Liver (tissue), 8 donors: ENCODE measurements at regions not wholly inside any gene's neighbourhood (a gene's known extent, or its start where the extent isn't known, plus 50 kb on each side); places are given as distances from the start of the nearest gene placed in this dataset.

Experiments
- DNase-seq: peaks from one replicate; pipeline ENCODE4 v3.0.0-alpha.2; 2017; ENCODE audit warnings: low spot score
- H3K27ac ChIP-seq, 2 donors: one replicate each; pipeline ENCODE4 v1.7.0; 2013; ENCODE audit warnings: inconsistent platforms in 2 of 2, low read length in 2 of 2, control low read depth in 1 of 2, low read depth in 1 of 2, mild to moderate bottlenecking in 1 of 2
- H3K27me3 ChIP-seq, 4 donors: one replicate each; pipeline versions ENCODE4 v1.6.1 to v1.7.0; 2013; ENCODE audit warnings: low read length in 3 of 4, inconsistent platforms in 1 of 4, mild to moderate bottlenecking in 1 of 4, moderate library complexity in 1 of 4; ENCODE audit not compliant: control insufficient read depth in 4 of 4, insufficient read depth in 4 of 4
- H3K36me3 ChIP-seq, 4 donors: one replicate each; pipeline versions ENCODE4 v1.6.1 to v1.7.0; 2013; ENCODE audit warnings: low read length in 3 of 4, mild to moderate bottlenecking in 3 of 4, low read depth in 1 of 4, moderate library complexity in 1 of 4; ENCODE audit not compliant: control insufficient read depth in 4 of 4, insufficient read depth in 3 of 4
- H3K4me1 ChIP-seq, 4 donors: one replicate each; pipeline versions ENCODE4 v1.6.1 to v1.7.0; 2013; ENCODE audit warnings: low read length in 3 of 4, mild to moderate bottlenecking in 3 of 4, moderate library complexity in 1 of 4; ENCODE audit not compliant: control insufficient read depth in 4 of 4, insufficient read depth in 4 of 4
- H3K4me3 ChIP-seq, 3 donors: one replicate each; pipeline versions ENCODE4 v1.6.1 to v1.7.0; 2013; ENCODE audit warnings: low read length in 3 of 3, control low read depth in 1 of 3, low read depth in 1 of 3, mild to moderate bottlenecking in 1 of 3
- H3K9ac ChIP-seq, 2 donors: one replicate each; pipeline ENCODE4 v1.7.0; 2013; ENCODE audit warnings: low read length in 2 of 2, mild to moderate bottlenecking in 2 of 2, moderate library complexity in 2 of 2, control low read depth in 1 of 2, low read depth in 1 of 2
- H3K9me3 ChIP-seq, 4 donors: one replicate each; pipeline versions ENCODE4 v1.6.1 to v1.7.0; 2013; ENCODE audit warnings: low read length in 3 of 4; ENCODE audit not compliant: control insufficient read depth in 4 of 4
- EGR1 ChIP-seq, 2 donors: IDR thresholded peaks; 2 replicates each; pipeline ENCODE4 v1.6.1; 2016 to 2018; ENCODE audit warnings: antibody characterized with exemption in 2 of 2, low read depth in 2 of 2
- FOXA1 ChIP-seq: IDR thresholded peaks from 2 replicates; pipeline ENCODE4 v1.6.1; 2016; ENCODE audit warnings: antibody characterized with exemption
- FOXA2 ChIP-seq: IDR thresholded peaks from 2 replicates; pipeline ENCODE4 v1.6.1; 2016; ENCODE audit warnings: antibody characterized with exemption
- GABPA ChIP-seq, 2 donors: IDR thresholded peaks in 1 of 2; conservative IDR thresholded peaks in 1 of 2; 2 replicates each; pipeline ENCODE4 v1.6.1; 2016; ENCODE audit warnings: antibody characterized with exemption in 2 of 2, mild to moderate bottlenecking in 1 of 2, moderate library complexity in 1 of 2
- HNF4A ChIP-seq, 2 donors: conservative IDR thresholded peaks; 2 replicates each; pipeline ENCODE4 v1.6.1; 2016; ENCODE audit warnings: antibody characterized with exemption in 2 of 2, mild to moderate bottlenecking in 2 of 2
- JUND ChIP-seq, 2 donors: IDR thresholded peaks; 2 replicates each; pipeline ENCODE4 v1.6.1; 2016; ENCODE audit warnings: antibody characterized with exemption in 2 of 2
- NR2F2 ChIP-seq: IDR thresholded peaks from 2 replicates; pipeline ENCODE4 v1.6.1; 2016; ENCODE audit warnings: antibody characterized with exemption
- RAD21 ChIP-seq, 2 donors: IDR thresholded peaks; 2 replicates each; pipeline ENCODE4 v1.6.1; 2016; ENCODE audit warnings: antibody characterized with exemption in 2 of 2, mild to moderate bottlenecking in 2 of 2
- SP1 ChIP-seq: IDR thresholded peaks from 2 replicates; pipeline ENCODE4 v1.6.1; 2018; ENCODE audit warnings: antibody characterized with exemption, mild to moderate bottlenecking
- TAF1 ChIP-seq: conservative IDR thresholded peaks from 2 replicates; pipeline ENCODE4 v1.6.1; 2016; ENCODE audit warnings: antibody characterized with exemption, mild to moderate bottlenecking
- YY1 ChIP-seq: IDR thresholded peaks from 2 replicates; pipeline ENCODE4 v1.6.1; 2016; ENCODE audit warnings: antibody characterized with exemption, mild to moderate bottlenecking
- WGBS: extraction: QIAGEN DNeasy Blood & Tissue Kit; methylation state at CpG from one replicate; pipeline ENCODE4 v1.1.7; 2013; 5-methylcytosine and 5-hydroxymethylcytosine counted together
- TF ChIP-seq, protein P1 (sequence below): IDR thresholded peaks from 2 replicates; pipeline ENCODE4 v1.6.1; 2016; ENCODE audit warnings: antibody characterized with exemption, mild to moderate bottlenecking
- TF ChIP-seq, protein P2 (sequence below): fragments of 150-350 bp; IDR thresholded peaks from 2 replicates; pipeline ENCODE4 v1.5.1; 2017; ENCODE audit warnings: improper control_type of control experiment, low read depth, low read length; ENCODE audit not compliant: missing input control
- TF ChIP-seq, protein P3 (sequence below): IDR thresholded peaks from 2 replicates; pipeline ENCODE4 v1.6.1; 2016; ENCODE audit warnings: antibody characterized with exemption
- TF ChIP-seq, protein P4 (sequence below): IDR thresholded peaks from 2 replicates; pipeline ENCODE4 v1.6.1; 2016; ENCODE audit warnings: antibody characterized with exemption
- TF ChIP-seq, protein P5 (sequence below): IDR thresholded peaks from 2 replicates; pipeline ENCODE4 v1.6.1; 2016; ENCODE audit warnings: antibody characterized with exemption
- donor health status: healthy.
- donor health status: healthy.
- donor health status: healthy.
- donor health status: healthy.
- donor health status: healthy.

DNA sequence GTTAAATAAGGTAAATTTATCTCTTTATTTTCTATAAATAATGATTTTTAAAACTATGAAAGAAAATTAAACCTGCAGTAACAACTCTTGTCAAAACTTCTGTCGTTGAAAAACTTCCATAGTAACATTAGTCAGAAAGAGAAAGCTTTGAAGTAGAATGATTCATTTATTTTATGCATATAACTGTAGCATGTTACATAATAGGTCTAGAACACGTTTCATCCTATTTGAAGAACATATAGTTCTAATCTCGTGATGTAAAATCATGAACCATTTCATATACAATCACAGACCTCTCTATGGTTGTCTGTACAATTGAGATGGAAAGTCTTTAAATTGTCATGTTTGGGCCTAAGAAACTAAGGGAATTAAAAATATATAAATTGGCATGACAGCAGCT lies 61.3 kb upstream of the MYLIP start (continued):
- TF ChIP-seq, protein P1, sequence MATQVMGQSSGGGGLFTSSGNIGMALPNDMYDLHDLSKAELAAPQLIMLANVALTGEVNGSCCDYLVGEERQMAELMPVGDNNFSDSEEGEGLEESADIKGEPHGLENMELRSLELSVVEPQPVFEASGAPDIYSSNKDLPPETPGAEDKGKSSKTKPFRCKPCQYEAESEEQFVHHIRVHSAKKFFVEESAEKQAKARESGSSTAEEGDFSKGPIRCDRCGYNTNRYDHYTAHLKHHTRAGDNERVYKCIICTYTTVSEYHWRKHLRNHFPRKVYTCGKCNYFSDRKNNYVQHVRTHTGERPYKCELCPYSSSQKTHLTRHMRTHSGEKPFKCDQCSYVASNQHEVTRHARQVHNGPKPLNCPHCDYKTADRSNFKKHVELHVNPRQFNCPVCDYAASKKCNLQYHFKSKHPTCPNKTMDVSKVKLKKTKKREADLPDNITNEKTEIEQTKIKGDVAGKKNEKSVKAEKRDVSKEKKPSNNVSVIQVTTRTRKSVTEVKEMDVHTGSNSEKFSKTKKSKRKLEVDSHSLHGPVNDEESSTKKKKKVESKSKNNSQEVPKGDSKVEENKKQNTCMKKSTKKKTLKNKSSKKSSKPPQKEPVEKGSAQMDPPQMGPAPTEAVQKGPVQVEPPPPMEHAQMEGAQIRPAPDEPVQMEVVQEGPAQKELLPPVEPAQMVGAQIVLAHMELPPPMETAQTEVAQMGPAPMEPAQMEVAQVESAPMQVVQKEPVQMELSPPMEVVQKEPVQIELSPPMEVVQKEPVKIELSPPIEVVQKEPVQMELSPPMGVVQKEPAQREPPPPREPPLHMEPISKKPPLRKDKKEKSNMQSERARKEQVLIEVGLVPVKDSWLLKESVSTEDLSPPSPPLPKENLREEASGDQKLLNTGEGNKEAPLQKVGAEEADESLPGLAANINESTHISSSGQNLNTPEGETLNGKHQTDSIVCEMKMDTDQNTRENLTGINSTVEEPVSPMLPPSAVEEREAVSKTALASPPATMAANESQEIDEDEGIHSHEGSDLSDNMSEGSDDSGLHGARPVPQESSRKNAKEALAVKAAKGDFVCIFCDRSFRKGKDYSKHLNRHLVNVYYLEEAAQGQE = no peak
- no peak for TF ChIP-seq FOXA2

DNA sequence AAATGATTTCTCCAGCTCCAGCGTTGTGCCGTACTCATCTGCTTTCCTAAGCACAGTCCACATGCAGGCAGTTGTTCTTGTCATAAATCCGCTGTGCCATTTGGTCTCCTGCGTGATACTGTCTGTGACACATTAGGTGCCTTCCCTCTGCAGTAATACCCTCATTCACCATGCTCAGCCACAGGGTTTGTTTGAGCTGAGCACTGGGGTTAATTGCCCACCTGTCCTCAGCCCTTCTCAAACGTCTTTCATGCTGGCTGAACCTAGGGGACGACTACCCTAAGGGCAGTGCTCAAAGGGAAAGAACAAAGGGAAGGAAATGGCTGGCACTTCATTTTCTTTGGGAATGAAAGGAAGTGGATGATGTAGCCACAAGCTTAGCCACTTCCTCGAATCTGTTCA lies 64.2 kb upstream of the MYLIP start:
- Histone ChIP-seq H3K36me3 (no peaks in the 10 kb centered on the region), H3K9me3 (no peaks in the 10 kb centered on the region), H3K27ac (no peak overlapping the region), H3K4me3 (no peak overlapping the region), H3K4me1 (no peaks in the 10 kb centered on the region), H3K9ac (no peak overlapping the region), H3K27me3 (no peaks in the 10 kb centered on the region)
- TF ChIP-seq, protein P2, sequence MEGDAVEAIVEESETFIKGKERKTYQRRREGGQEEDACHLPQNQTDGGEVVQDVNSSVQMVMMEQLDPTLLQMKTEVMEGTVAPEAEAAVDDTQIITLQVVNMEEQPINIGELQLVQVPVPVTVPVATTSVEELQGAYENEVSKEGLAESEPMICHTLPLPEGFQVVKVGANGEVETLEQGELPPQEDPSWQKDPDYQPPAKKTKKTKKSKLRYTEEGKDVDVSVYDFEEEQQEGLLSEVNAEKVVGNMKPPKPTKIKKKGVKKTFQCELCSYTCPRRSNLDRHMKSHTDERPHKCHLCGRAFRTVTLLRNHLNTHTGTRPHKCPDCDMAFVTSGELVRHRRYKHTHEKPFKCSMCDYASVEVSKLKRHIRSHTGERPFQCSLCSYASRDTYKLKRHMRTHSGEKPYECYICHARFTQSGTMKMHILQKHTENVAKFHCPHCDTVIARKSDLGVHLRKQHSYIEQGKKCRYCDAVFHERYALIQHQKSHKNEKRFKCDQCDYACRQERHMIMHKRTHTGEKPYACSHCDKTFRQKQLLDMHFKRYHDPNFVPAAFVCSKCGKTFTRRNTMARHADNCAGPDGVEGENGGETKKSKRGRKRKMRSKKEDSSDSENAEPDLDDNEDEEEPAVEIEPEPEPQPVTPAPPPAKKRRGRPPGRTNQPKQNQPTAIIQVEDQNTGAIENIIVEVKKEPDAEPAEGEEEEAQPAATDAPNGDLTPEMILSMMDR = no peak
- TF ChIP-seq FOXA2 (no peak), YY1 (no peak), GABPA (IDR thresholded peaks at IDR 0.05 in 1 of 2, conservative IDR thresholded peaks at IDR 0.05 in 1 of 2) (no peak), SP1 (no peak)
- TF ChIP-seq, protein P3, sequence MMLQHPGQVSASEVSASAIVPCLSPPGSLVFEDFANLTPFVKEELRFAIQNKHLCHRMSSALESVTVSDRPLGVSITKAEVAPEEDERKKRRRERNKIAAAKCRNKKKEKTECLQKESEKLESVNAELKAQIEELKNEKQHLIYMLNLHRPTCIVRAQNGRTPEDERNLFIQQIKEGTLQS = no peak
- no peak for DNase-seq
- 53% methylated on average over 7 of the region's 7 CpGs for WGBS

DNA sequence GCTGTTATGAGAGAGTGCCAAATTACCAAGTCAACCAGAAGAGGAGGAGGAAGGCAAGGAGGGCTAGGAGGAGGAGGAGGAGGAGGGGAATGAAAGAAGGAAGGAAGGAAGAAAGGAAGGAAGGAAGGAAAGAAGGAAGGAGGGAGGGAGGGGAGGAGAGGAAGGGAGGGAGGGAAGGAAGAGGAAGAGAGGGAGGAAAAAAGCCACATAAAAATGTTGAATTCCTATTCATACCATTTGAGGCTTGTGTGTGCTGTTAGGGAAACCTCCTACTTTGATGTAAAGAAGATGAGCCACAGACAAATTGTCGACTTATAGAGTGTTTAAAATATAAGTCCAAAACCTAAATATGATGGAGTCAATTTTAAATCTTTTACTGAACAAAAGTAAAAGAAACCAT lies 65.3 kb upstream of the MYLIP start:
- no peaks in the 10 kb centered on the region for H3K4me1 ChIP-seq
- 68% methylated on average over 1 of the region's 1 CpG for WGBS
- no peaks in the 10 kb centered on the region for H3K9me3 ChIP-seq
- peaks cover 0 to under 1% (median 0%) of the 10 kb centered on the region in 4 donors for H3K27me3 ChIP-seq
- no peaks in the 10 kb centered on the region for H3K36me3 ChIP-seq
- no peak overlapping the region for H3K4me3 ChIP-seq
- H3K9ac ChIP-seq = no peak overlapping the region
- DNase-seq = no peak
- H3K27ac ChIP-seq = no peak overlapping the region
- TF ChIP-seq TAF1 (no peak), YY1 (no peak), EGR1 (IDR thresholded peaks at IDR 0.05; ENCODE audit: low read depth in 2 of 2) (no peak), JUND (IDR thresholded peaks at IDR 0.05) (no peak), RAD21 (IDR thresholded peaks at IDR 0.05) (no peak), SP1 (no peak), HNF4A (conservative IDR thresholded peaks at IDR 0.05) (no peak), GABPA (IDR thresholded peaks at IDR 0.05 in 1 of 2, conservative IDR thresholded peaks at IDR 0.05 in 1 of 2) (no peak), FOXA1 (no peak), NR2F2 (no peak)
- TF ChIP-seq, protein P3 = no peak
- TF ChIP-seq, protein P4, sequence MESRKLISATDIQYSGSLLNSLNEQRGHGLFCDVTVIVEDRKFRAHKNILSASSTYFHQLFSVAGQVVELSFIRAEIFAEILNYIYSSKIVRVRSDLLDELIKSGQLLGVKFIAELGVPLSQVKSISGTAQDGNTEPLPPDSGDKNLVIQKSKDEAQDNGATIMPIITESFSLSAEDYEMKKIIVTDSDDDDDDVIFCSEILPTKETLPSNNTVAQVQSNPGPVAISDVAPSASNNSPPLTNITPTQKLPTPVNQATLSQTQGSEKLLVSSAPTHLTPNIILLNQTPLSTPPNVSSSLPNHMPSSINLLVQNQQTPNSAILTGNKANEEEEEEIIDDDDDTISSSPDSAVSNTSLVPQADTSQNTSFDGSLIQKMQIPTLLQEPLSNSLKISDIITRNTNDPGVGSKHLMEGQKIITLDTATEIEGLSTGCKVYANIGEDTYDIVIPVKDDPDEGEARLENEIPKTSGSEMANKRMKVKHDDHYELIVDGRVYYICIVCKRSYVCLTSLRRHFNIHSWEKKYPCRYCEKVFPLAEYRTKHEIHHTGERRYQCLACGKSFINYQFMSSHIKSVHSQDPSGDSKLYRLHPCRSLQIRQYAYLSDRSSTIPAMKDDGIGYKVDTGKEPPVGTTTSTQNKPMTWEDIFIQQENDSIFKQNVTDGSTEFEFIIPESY = no peak
- TF ChIP-seq, protein P5, sequence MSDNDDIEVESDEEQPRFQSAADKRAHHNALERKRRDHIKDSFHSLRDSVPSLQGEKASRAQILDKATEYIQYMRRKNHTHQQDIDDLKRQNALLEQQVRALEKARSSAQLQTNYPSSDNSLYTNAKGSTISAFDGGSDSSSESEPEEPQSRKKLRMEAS = no peak
- TF ChIP-seq, protein P1 = no peak
- TF ChIP-seq, protein P2 = no peak
